ENCODE measurements at regions not wholly inside any gene's neighbourhood (a gene's known extent, or its start where the extent isn't known, plus 50 kb on each side); places are given as distances from the start of the nearest gene placed in this dataset.

GRCh38 chr5:103472830-103473229 lies 89.8 kb downstream of the NUDT12 start:
- Histone ChIP-seq H4K20me1 (ENCODE audit: control insufficient read depth, insufficient read depth, low read length, poor library complexity, severe bottlenecking) (no peaks in the 10 kb centered on the region), H3K27ac (ENCODE audit: low read length in 2 of 2) (no peak overlapping the region), H3K9ac (ENCODE audit: low read length) (no peak overlapping the region), H3K36me3 (replicated peaks in 1 of 2; ENCODE audit: control extremely low read depth in 1 of 2, control insufficient read depth in 1 of 2, extremely low read depth in 1 of 2, insufficient read depth in 2 of 2, low read length in 1 of 2) (no peaks in the 10 kb centered on the region), H3K79me2 (ENCODE audit: control insufficient read depth, insufficient read depth, low read length) (no peaks in the 10 kb centered on the region), H3K9me3 (ENCODE audit: control extremely low read depth in 1 of 3, control insufficient read depth in 2 of 3, insufficient read depth in 1 of 3, low read length in 2 of 3) (no peaks in the 10 kb centered on the region), H3K4me2 (replicated peaks; ENCODE audit: low read depth, low read length, poor library complexity, severe bottlenecking) (no peak overlapping the region), H3K27me3 (replicated peaks in 1 of 4; ENCODE audit: control extremely low read depth in 1 of 4, control insufficient read depth in 3 of 4, insufficient read depth in 4 of 4, low read length in 3 of 4) (no peaks in the 10 kb centered on the region), H2AFZ (ENCODE audit: insufficient read depth, low read depth, low read length, poor library complexity, severe bottlenecking) (no peak overlapping the region), H3K4me3 (ENCODE audit: control extremely low read depth in 1 of 5, extremely low read depth in 1 of 5, insufficient read depth in 1 of 5, low read depth in 2 of 5, low read length in 4 of 5) (no peak overlapping the region), H3K4me1 (ENCODE audit: control insufficient read depth in 2 of 2, insufficient read depth in 2 of 2, low read length in 2 of 2) (no peaks in the 10 kb centered on the region)
- H3K4me3 Mint-ChIP-seq, result no peak overlapping the region
- no peaks in the 10 kb centered on the region for H3K4me1 Mint-ChIP-seq
- CTCF ChIA-PET, result no interaction called here
- TF ChIP-seq EZH2 (IDR thresholded peaks at IDR 0.05; ENCODE audit: borderline replicate concordance, insufficient read depth, low read depth, low read length, poor library complexity, severe bottlenecking), result no peak
- POLR2A ChIA-PET, result no interaction called here
- DNase-seq (no peak), ATAC-seq (ENCODE audit: low read depth) (no peak)
- peaks cover 4% of the 10 kb centered on the region for H3K27me3 Mint-ChIP-seq
- H3K9me3 Mint-ChIP-seq (ENCODE audit: insufficient read depth), result no peaks in the 10 kb centered on the region
- no CpG with 5 or more reads among the region's 1 CpG for WGBS (ENCODE audit: insufficient coverage)
- no peak overlapping the region for H3K27ac Mint-ChIP-seq
- intact Hi-C loops (cut with micrococcal nuclease), result no loop called here

- no peaks in the 10 kb centered on the region for H3K4me1 ChIP-seq (ENCODE audit: control insufficient read depth in 2 of 2, insufficient read depth in 2 of 2, low read length in 2 of 2)
- no peak overlapping the region for H3K4me3 Mint-ChIP-seq
- H3K27ac Mint-ChIP-seq, result no peak overlapping the region
- no peak overlapping the region for H3K9ac ChIP-seq (ENCODE audit: low read length)
- H3K27me3 ChIP-seq (replicated peaks in 1 of 4; ENCODE audit: control extremely low read depth in 1 of 4, control insufficient read depth in 3 of 4, insufficient read depth in 4 of 4, low read length in 3 of 4), result no peaks in the 10 kb centered on the region
- ATAC-seq (ENCODE audit: low read depth) (no peak), DNase-seq (no peak)
- H3K27me3 Mint-ChIP-seq, result peaks cover 4% of the 10 kb centered on the region
- no peaks in the 10 kb centered on the region for H4K20me1 ChIP-seq (ENCODE audit: control insufficient read depth, insufficient read depth, low read length, poor library complexity, severe bottlenecking)
- H3K27ac ChIP-seq (ENCODE audit: low read length in 2 of 2), result no peak overlapping the region
- no peaks in the 10 kb centered on the region for H3K9me3 ChIP-seq (ENCODE audit: control extremely low read depth in 1 of 3, control insufficient read depth in 2 of 3, insufficient read depth in 1 of 3, low read length in 2 of 3)
- no CpG with 5 or more reads among the region's 1 CpG for WGBS (ENCODE audit: insufficient coverage)
- H2AFZ ChIP-seq (ENCODE audit: insufficient read depth, low read depth, low read length, poor library complexity, severe bottlenecking), result no peak overlapping the region
- intact Hi-C loops (cut with micrococcal nuclease), result no loop called here
- H3K9me3 Mint-ChIP-seq (ENCODE audit: insufficient read depth), result no peaks in the 10 kb centered on the region
- H3K79me2 ChIP-seq (ENCODE audit: control insufficient read depth, insufficient read depth, low read length), result no peaks in the 10 kb centered on the region
- ChIA-PET CTCF (no interaction called here), POLR2A (no interaction called here)
- H3K36me3 ChIP-seq (replicated peaks in 1 of 2; ENCODE audit: control extremely low read depth in 1 of 2, control insufficient read depth in 1 of 2, extremely low read depth in 1 of 2, insufficient read depth in 2 of 2, low read length in 1 of 2), result no peaks in the 10 kb centered on the region
- no peak overlapping the region for H3K4me3 ChIP-seq (ENCODE audit: control extremely low read depth in 1 of 5, extremely low read depth in 1 of 5, insufficient read depth in 1 of 5, low read depth in 2 of 5, low read length in 4 of 5)
- no peaks in the 10 kb centered on the region for H3K4me1 Mint-ChIP-seq
- TF ChIP-seq CTCF (IDR thresholded peaks at IDR 0.05) (no peak), EZH2 (IDR thresholded peaks at IDR 0.05; ENCODE audit: borderline replicate concordance, insufficient read depth, low read depth, low read length, poor library complexity, severe bottlenecking) (no peak)
- H3K4me2 ChIP-seq (replicated peaks; ENCODE audit: low read depth, low read length, poor library complexity, severe bottlenecking), result no peak overlapping the region
These were observed 90.3 kb downstream of the NUDT12 start for GRCh38 chr5:103472265-103472664.
